ENCODE measurements at regions not wholly inside any gene's neighbourhood (a gene's known extent, or its start where the extent isn't known, plus 50 kb on each side); places are given as distances from the start of the nearest gene placed in this dataset.
"Not testable (repeated sequence)": the region's sequence is repeated elsewhere in the genome, so short reads cannot be mapped to it uniquely, and the experiment has no call there.

- no peak for DNase-seq
- intact Hi-C loops (cut with DNase I): no loop called here
These were observed 244.4 kb upstream of the SLITRK5 start for GRCh38 chr13:87426742-87427141.

GRCh38 chr13:87444135-87444534 lies 227.0 kb upstream of the SLITRK5 start:
- DNase-seq: no peak

GRCh38 chr13:87452281-87452680 lies 218.9 kb upstream of the SLITRK5 start:
- intact Hi-C loops (cut with DNase I): no loop called here
- DNase-seq: no peak

More at GRCh38 chr13:87444135-87444534, 227.0 kb upstream of the SLITRK5 start:
- intact Hi-C loops (cut with DNase I): no loop called here

- no peak for DNase-seq
- intact Hi-C loops (cut with DNase I): no loop called here
These were observed 217.9 kb upstream of the SLITRK5 start for GRCh38 chr13:87453244-87453643.

- DNase-seq: no peak
- intact Hi-C loops (cut with DNase I): no loop called here
These were observed 211.8 kb upstream of the SLITRK5 start for GRCh38 chr13:87459419-87459818.

GRCh38 chr13:87497426-87497825 lies 173.7 kb upstream of the SLITRK5 start:
- DNase-seq: no peak
- intact Hi-C loops (cut with DNase I): no loop called here

GRCh38 chr13:87498681-87499080 lies 172.5 kb upstream of the SLITRK5 start:
- DNase-seq: no peak
- intact Hi-C loops (cut with DNase I): no loop called here

- intact Hi-C loops (cut with DNase I): no loop called here
- no peak for DNase-seq
These were observed 146.4 kb upstream of the SLITRK5 start for GRCh38 chr13:87524775-87525174.

GRCh38 chr13:87533776-87534175 lies 137.4 kb upstream of the SLITRK5 start:
- intact Hi-C loops (cut with DNase I): no loop called here

GRCh38 chr13:87535911-87536310 lies 135.3 kb upstream of the SLITRK5 start:
- no peak for DNase-seq
- intact Hi-C loops (cut with DNase I): no loop called here

More at GRCh38 chr13:87533776-87534175, 137.4 kb upstream of the SLITRK5 start:
- no peak for DNase-seq

GRCh38 chr13:87536499-87536898 lies 134.7 kb upstream of the SLITRK5 start:
- DNase-seq: no peak
- intact Hi-C loops (cut with DNase I): no loop called here

GRCh38 chr13:87536899-87537298 lies 134.3 kb upstream of the SLITRK5 start:
- no peak for DNase-seq
- intact Hi-C loops (cut with DNase I): no loop called here

GRCh38 chr13:87537951-87538350 lies 133.2 kb upstream of the SLITRK5 start:
- DNase-seq: no peak
- intact Hi-C loops (cut with DNase I): no loop called here

- intact Hi-C loops (cut with DNase I): no loop called here
- DNase-seq: no peak
These were observed 132.7 kb upstream of the SLITRK5 start for GRCh38 chr13:87538366-87539052.

GRCh38 chr13:87553142-87553541 lies 118.0 kb upstream of the SLITRK5 start:
- intact Hi-C loops (cut with DNase I): no loop called here
- no peak for DNase-seq

GRCh38 chr13:87554045-87554444 lies 117.1 kb upstream of the SLITRK5 start:
- DNase-seq: no peak
- intact Hi-C loops (cut with DNase I): no loop called here

- no peak for DNase-seq
These were observed 113.4 kb upstream of the SLITRK5 start for GRCh38 chr13:87557788-87558187.

GRCh38 chr13:87561580-87561979 lies 109.6 kb upstream of the SLITRK5 start:
- DNase-seq: peak in 4 of 10 donors; percentile 7 to 72 (median 64)
- intact Hi-C loops (cut with DNase I): not testable (repeated sequence)

More at GRCh38 chr13:87557788-87558187, 113.4 kb upstream of the SLITRK5 start:
- intact Hi-C loops (cut with DNase I): no loop called here

- intact Hi-C loops (cut with DNase I): no loop called here
- DNase-seq: no peak
These were observed 100.5 kb upstream of the SLITRK5 start for GRCh38 chr13:87570669-87571068.

- intact Hi-C loops (cut with DNase I): no loop called here
- DNase-seq: no peak
These were observed 88.8 kb upstream of the SLITRK5 start for GRCh38 chr13:87582399-87582798.

- intact Hi-C loops (cut with DNase I): no loop called here
- DNase-seq: no peak
These were observed 80.7 kb upstream of the SLITRK5 start for GRCh38 chr13:87590518-87590917.

GRCh38 chr13:87604437-87604836 lies 66.7 kb upstream of the SLITRK5 start:
- intact Hi-C loops (cut with DNase I); DNase-seq: not testable (repeated sequence)

- DNase-seq: no peak
- intact Hi-C loops (cut with DNase I): no loop called here
These were observed 63.9 kb upstream of the SLITRK5 start for GRCh38 chr13:87607266-87607665.
